OCI-LY1 (cell line): ENCODE measurements at regions not wholly inside any gene's neighbourhood (a gene's known extent, or its start where the extent isn't known, plus 50 kb on each side); places are given as distances from the start of the nearest gene placed in this dataset.

Experiments used
- H2AFZ ChIP-seq: fragments of 200-600 bp; sonication (generic), shearing (Covaris generic); 2 replicates; pipeline ENCODE4 v1.6.0; 2014; ENCODE audit warnings: antibody characterized with exemption, mild to moderate bottlenecking, low read length
- H3F3A ChIP-seq: fragments of 200-600 bp; sonication (generic), shearing (Covaris generic); 2 replicates; pipeline ENCODE4 v1.6.0; 2014; ENCODE audit warnings: mild to moderate bottlenecking, antibody characterized with exemption, low read length, moderate library complexity; ENCODE audit not compliant: insufficient read depth
- H3K27ac ChIP-seq: fragments of 200-600 bp; sonication (generic); 2 replicates; pipeline ENCODE4 v1.5.1; 2014; ENCODE audit warnings: low read length, mixed run types, mild to moderate bottlenecking, low read depth; ENCODE audit not compliant: poor library complexity, severe bottlenecking
- H3K27me3 ChIP-seq: fragments of 200-600 bp; sonication (generic); 2 replicates; pipeline ENCODE4 v1.6.0; 2014; ENCODE audit warnings: antibody characterized with exemption, mild to moderate bottlenecking, low read length, moderate library complexity; ENCODE audit not compliant: insufficient read depth
- H3K36me3 ChIP-seq: fragments of 200-600 bp; sonication (generic); 2 replicates; pipeline ENCODE4 v1.6.1; 2014; ENCODE audit warnings: mild to moderate bottlenecking, antibody characterized with exemption, low read length, moderate library complexity, mixed read lengths; ENCODE audit not compliant: insufficient read depth
- H3K4me1 ChIP-seq: fragments of 200-600 bp; sonication (generic); 2 replicates; pipeline ENCODE4 v1.5.1; 2014; ENCODE audit warnings: mild to moderate bottlenecking, low read length, moderate library complexity; ENCODE audit not compliant: insufficient read depth, severe bottlenecking
- H3K4me2 ChIP-seq: fragments of 200-600 bp; sonication (generic), shearing (Covaris generic); 2 replicates; pipeline ENCODE4 v1.6.1; 2014; ENCODE audit warnings: low read length
- H3K4me3 ChIP-seq: fragments of 200-600 bp; sonication (generic); 2 replicates; pipeline ENCODE4 v1.5.1; 2014; ENCODE audit warnings: low read length, low read depth, mild to moderate bottlenecking, mixed read lengths; ENCODE audit not compliant: poor library complexity, severe bottlenecking
- H3K79me2 ChIP-seq: fragments of 200-600 bp; shearing (Covaris generic); 2 replicates; pipeline ENCODE4 v1.6.1; 2016; ENCODE audit warnings: mixed run types, low read length, mixed read lengths; ENCODE audit not compliant: insufficient read depth
- H3K9ac ChIP-seq: fragments of 200-600 bp; sonication (generic), shearing (Covaris generic); 2 replicates; pipeline ENCODE4 v1.6.1; 2014; ENCODE audit warnings: mild to moderate bottlenecking, low read length, mixed read lengths
- H3K9me2 ChIP-seq: fragments of 200-600 bp; sonication (generic), shearing (Covaris generic); 2 replicates; pipeline ENCODE4 v1.6.1; 2014; ENCODE audit warnings: low read depth, mild to moderate bottlenecking, low read length, mixed read lengths
- H3K9me3 ChIP-seq: fragments of 200-600 bp; shearing (Covaris generic); 2 replicates; pipeline ENCODE4 v1.6.1; 2014; ENCODE audit warnings: low read length, mixed read lengths
- H4K20me1 ChIP-seq: fragments of 200-600 bp; sonication (generic), shearing (Covaris generic); 2 replicates; pipeline ENCODE4 v1.6.0; 2016; ENCODE audit warnings: mild to moderate bottlenecking, low read length; ENCODE audit not compliant: insufficient read depth
- EZH2 ChIP-seq: fragments of 200-600 bp; sonication (generic), shearing (Covaris generic); IDR thresholded peaks from 2 replicates; pipeline ENCODE4 v1.8.0; 2017; ENCODE audit warnings: borderline replicate concordance, mixed run types, mild to moderate bottlenecking, antibody characterized with exemption, low read length, moderate library complexity, mixed read lengths
- TF ChIP-seq, protein P1 (sequence below): fragments of 200-600 bp; sonication (generic), shearing (Covaris generic); IDR thresholded peaks from 2 replicates; pipeline ENCODE4 v1.5.1; 2017; ENCODE audit warnings: mild to moderate bottlenecking, antibody characterized with exemption, low read length, moderate library complexity, mixed read lengths

DNA sequence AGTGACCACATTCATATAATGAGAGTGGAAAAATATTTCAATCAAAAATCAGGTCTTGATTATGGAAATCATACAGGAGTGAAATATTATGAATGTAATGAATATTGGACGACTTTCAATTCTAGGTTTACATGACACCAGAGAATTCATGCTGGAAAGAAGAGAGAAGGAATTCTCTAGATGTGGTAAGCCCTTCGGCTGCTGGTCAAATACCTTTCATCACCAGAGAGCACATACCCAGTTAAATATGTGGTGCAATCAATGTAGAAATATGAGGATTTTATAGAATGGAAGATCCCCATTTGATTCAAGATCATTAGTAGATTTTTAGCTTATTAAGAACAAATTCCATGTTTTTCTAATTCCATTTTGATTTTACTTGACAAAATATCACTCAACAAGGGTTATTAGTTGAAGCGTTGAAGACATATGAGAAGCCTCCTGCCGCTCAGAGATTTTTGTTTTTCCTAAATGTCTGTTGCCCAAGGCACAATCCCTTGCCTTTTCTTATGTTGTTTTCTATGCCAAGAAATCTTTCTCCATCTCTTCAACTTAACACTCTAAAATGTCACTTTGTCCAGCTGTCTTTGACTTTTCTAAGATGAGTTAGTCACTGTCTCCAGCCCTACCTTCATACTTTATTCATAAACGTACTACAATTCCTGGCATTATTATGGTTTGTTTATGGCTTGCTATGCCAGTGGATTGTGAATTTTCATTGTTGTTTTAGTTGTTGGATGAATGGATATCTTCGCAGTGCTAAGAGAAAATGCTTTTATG lies 72.8 kb upstream of the ZDHHC17 start:
- Histone ChIP-seq H4K20me1 (no peaks in the 10 kb centered on the region), H3K9me3 (no peaks in the 10 kb centered on the region), H3K4me3 (no peak overlapping the region), H3K9ac (no peak overlapping the region), H3K4me2 (no peak overlapping the region), H2AFZ (no peak overlapping the region), H3K27me3 (no peaks in the 10 kb centered on the region), H3K4me1 (no peaks in the 10 kb centered on the region), H3F3A (no peaks in the 10 kb centered on the region), H3K36me3 (no peaks in the 10 kb centered on the region), H3K9me2 (no peaks in the 10 kb centered on the region), H3K79me2 (no peaks in the 10 kb centered on the region), H3K27ac (no peak overlapping the region)
- TF ChIP-seq EZH2 = no peak

- no peak overlapping the region for H3K9ac ChIP-seq
- no peaks in the 10 kb centered on the region for H3K9me2 ChIP-seq
- H3K27me3 ChIP-seq = no peaks in the 10 kb centered on the region
- H3K4me2 ChIP-seq = no peak overlapping the region
- no peak overlapping the region for H3K4me3 ChIP-seq
- H3K9me3 ChIP-seq = no peaks in the 10 kb centered on the region
- H3F3A ChIP-seq = no peaks in the 10 kb centered on the region
- no peaks in the 10 kb centered on the region for H3K36me3 ChIP-seq
- no peaks in the 10 kb centered on the region for H3K79me2 ChIP-seq
- no peak overlapping the region for H3K27ac ChIP-seq
- H3K4me1 ChIP-seq = no peaks in the 10 kb centered on the region
- H2AFZ ChIP-seq = no peak overlapping the region
- TF ChIP-seq, protein P1, sequence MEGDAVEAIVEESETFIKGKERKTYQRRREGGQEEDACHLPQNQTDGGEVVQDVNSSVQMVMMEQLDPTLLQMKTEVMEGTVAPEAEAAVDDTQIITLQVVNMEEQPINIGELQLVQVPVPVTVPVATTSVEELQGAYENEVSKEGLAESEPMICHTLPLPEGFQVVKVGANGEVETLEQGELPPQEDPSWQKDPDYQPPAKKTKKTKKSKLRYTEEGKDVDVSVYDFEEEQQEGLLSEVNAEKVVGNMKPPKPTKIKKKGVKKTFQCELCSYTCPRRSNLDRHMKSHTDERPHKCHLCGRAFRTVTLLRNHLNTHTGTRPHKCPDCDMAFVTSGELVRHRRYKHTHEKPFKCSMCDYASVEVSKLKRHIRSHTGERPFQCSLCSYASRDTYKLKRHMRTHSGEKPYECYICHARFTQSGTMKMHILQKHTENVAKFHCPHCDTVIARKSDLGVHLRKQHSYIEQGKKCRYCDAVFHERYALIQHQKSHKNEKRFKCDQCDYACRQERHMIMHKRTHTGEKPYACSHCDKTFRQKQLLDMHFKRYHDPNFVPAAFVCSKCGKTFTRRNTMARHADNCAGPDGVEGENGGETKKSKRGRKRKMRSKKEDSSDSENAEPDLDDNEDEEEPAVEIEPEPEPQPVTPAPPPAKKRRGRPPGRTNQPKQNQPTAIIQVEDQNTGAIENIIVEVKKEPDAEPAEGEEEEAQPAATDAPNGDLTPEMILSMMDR = no peak
- no peaks in the 10 kb centered on the region for H4K20me1 ChIP-seq
Observed at GRCh38 chr12:76692846-76693245, 71.1 kb upstream of the ZDHHC17 start.

GRCh38 chr12:76694369-76694768 lies 69.5 kb upstream of the ZDHHC17 start:
- Histone ChIP-seq H3K27ac (no peak overlapping the region), H3F3A (no peaks in the 10 kb centered on the region), H3K9ac (no peak overlapping the region), H3K9me2 (no peaks in the 10 kb centered on the region), H3K9me3 (no peaks in the 10 kb centered on the region), H4K20me1 (no peaks in the 10 kb centered on the region), H2AFZ (no peak overlapping the region), H3K27me3 (no peaks in the 10 kb centered on the region), H3K4me2 (no peak overlapping the region), H3K4me1 (no peaks in the 10 kb centered on the region), H3K79me2 (no peaks in the 10 kb centered on the region), H3K36me3 (no peaks in the 10 kb centered on the region), H3K4me3 (no peak overlapping the region)
- TF ChIP-seq, protein P1 = no peak
- TF ChIP-seq EZH2 = no peak

DNA sequence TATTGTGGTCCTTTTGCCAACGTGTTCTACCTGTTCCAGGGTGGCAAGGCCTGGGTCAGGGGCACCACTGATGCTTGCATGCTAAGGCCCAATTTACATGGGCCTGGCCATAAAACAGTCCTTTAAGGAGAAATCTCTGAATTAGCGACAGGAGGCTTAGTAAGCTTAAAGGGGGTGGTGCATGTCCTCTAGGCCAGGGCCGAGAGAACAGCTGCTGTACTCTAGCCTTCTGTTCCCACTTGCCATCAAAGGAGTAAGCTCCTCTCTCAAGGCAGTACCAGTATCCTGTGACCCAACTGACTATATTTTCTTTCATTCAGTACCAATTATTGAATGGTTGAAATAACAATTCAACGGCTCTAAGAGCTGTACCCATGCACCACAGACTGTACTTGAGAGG lies 67.7 kb upstream of the ZDHHC17 start:
- Histone ChIP-seq H4K20me1 (no peaks in the 10 kb centered on the region), H3K9me3 (no peaks in the 10 kb centered on the region), H3F3A (no peaks in the 10 kb centered on the region), H3K79me2 (no peaks in the 10 kb centered on the region), H3K4me2 (no peak overlapping the region), H3K27me3 (no peaks in the 10 kb centered on the region), H3K4me3 (no peak overlapping the region), H3K27ac (no peak overlapping the region), H3K9me2 (no peaks in the 10 kb centered on the region), H3K9ac (no peak overlapping the region), H2AFZ (no peak overlapping the region), H3K36me3 (no peaks in the 10 kb centered on the region), H3K4me1 (no peaks in the 10 kb centered on the region)
- no peak for TF ChIP-seq EZH2
- TF ChIP-seq, protein P1 = no peak
